Peyer's patch (tissue), 4 donors: ENCODE measurements at regions not wholly inside any gene's neighbourhood (a gene's known extent, or its start where the extent isn't known, plus 50 kb on each side); places are given as distances from the start of the nearest gene placed in this dataset.

ENCODE experiments used
- CTCF ChIP-seq, 6 experiments: fragments of 450-650 bp in 4 of 6; fragments of 200-600 bp in 2 of 6; sonication (generic) in 1 of 6; IDR thresholded peaks; one replicate each; pipeline ENCODE4 v1.5.1; 2017 to 2019; ENCODE audit warnings: antibody characterized with exemption in 6 of 6, mild to moderate bottlenecking in 3 of 6, moderate library complexity in 1 of 6
- POLR2A ChIP-seq, 2 donors: fragments of 450-650 bp; IDR thresholded peaks; one replicate each; pipeline ENCODE4 v1.5.1; 2017; ENCODE audit warnings: antibody characterized with exemption in 2 of 2, mild to moderate bottlenecking in 2 of 2, moderate library complexity in 2 of 2

GRCh38 chr14:48792376-48793024 lies 793.7 kb downstream of the RPS29 start:
- TF ChIP-seq CTCF (IDR thresholded peaks at IDR 0.05) (no peak), POLR2A (IDR thresholded peaks at IDR 0.05) (no peak)
